ENCODE measurements at regions not wholly inside any gene's neighbourhood (a gene's known extent, or its start where the extent isn't known, plus 50 kb on each side); places are given as distances from the start of the nearest gene placed in this dataset.

DNA sequence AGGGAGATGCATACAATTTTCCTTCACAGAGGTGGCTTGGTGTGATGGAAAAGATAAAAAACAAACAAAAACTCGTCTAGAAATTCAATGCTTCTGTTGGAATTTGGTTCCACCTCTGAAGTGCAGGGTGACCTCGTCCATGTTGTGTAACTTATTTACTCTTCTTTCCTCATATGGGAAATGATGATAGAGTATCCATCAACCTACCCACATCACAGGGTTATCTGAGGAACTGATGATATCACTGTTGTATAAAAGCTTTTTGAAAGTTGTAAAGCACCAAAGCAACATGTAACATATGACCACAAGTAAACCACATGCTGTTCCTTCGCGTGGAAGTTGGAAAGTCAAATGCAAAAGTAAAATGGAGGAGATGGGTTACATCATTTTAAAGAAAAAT is 212.0 kb upstream of the SGK1 start:
- peaks cover 0 to 32% (median 7%) of the 10 kb centered on the region in 4 donors for H3K4me1 ChIP-seq
- WGBS (ENCODE audit: insufficient coverage, low coverage, low lambda C conversion rate, missing lambda C conversion rate), result 8% methylated on average over 4 of the region's 4 CpGs
- DNase-seq (no peak), ATAC-seq (peak; percentile 75 to 96 (median 81))
- H3K9me3 ChIP-seq, result no peaks in the 10 kb centered on the region
- H3K36me3 ChIP-seq, result no peaks in the 10 kb centered on the region
- H3K27me3 ChIP-seq, result no peaks in the 10 kb centered on the region
- no peak overlapping the region for H3K4me3 ChIP-seq
- peak overlapping the region; percentile 80 to 86 (median 81) for H3K27ac ChIP-seq
- TF ChIP-seq, protein P1, sequence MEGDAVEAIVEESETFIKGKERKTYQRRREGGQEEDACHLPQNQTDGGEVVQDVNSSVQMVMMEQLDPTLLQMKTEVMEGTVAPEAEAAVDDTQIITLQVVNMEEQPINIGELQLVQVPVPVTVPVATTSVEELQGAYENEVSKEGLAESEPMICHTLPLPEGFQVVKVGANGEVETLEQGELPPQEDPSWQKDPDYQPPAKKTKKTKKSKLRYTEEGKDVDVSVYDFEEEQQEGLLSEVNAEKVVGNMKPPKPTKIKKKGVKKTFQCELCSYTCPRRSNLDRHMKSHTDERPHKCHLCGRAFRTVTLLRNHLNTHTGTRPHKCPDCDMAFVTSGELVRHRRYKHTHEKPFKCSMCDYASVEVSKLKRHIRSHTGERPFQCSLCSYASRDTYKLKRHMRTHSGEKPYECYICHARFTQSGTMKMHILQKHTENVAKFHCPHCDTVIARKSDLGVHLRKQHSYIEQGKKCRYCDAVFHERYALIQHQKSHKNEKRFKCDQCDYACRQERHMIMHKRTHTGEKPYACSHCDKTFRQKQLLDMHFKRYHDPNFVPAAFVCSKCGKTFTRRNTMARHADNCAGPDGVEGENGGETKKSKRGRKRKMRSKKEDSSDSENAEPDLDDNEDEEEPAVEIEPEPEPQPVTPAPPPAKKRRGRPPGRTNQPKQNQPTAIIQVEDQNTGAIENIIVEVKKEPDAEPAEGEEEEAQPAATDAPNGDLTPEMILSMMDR (IDR thresholded peaks at IDR 0.05), result no peak
- no peak for TF ChIP-seq POLR2A (IDR thresholded peaks at IDR 0.05)
- intact Hi-C loops (cut with DNase I), result no loop called here

DNA sequence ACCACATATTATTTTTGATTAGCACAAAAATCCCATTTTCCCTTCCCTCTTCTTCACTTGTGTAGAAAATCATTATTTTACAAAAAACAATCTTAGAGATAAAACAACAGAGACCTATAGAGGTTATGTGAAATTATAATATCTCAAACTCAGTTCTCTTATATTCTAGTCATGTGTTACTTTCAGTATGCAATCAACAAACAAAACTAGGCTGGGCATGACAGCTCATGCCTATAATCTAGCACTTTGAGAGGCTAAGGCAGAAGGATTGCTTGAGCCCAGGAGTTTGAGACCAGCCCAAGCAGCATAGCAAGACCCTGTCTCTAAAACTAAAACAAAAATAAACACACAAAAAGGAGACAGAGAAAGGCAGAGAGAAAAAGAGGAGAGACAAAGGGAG is 211.4 kb upstream of the SGK1 start:
- no peaks in the 10 kb centered on the region for H3K9me3 ChIP-seq
- no peaks in the 10 kb centered on the region for H3K36me3 ChIP-seq
- TF ChIP-seq POLR2A (IDR thresholded peaks at IDR 0.05), result no peak
- TF ChIP-seq, protein P1 (IDR thresholded peaks at IDR 0.05), result no peak
- ATAC-seq (no peak), DNase-seq (no peak)
- no peaks in the 10 kb centered on the region for H3K27me3 ChIP-seq
- H3K4me3 ChIP-seq, result no peak overlapping the region
- intact Hi-C loops (cut with DNase I), result no loop called here
- H3K27ac ChIP-seq, result peak overlapping the region; percentile 80 to 86 (median 81)
- peaks cover 0 to 38% (median 9%) of the 10 kb centered on the region in 4 donors for H3K4me1 ChIP-seq

DNA sequence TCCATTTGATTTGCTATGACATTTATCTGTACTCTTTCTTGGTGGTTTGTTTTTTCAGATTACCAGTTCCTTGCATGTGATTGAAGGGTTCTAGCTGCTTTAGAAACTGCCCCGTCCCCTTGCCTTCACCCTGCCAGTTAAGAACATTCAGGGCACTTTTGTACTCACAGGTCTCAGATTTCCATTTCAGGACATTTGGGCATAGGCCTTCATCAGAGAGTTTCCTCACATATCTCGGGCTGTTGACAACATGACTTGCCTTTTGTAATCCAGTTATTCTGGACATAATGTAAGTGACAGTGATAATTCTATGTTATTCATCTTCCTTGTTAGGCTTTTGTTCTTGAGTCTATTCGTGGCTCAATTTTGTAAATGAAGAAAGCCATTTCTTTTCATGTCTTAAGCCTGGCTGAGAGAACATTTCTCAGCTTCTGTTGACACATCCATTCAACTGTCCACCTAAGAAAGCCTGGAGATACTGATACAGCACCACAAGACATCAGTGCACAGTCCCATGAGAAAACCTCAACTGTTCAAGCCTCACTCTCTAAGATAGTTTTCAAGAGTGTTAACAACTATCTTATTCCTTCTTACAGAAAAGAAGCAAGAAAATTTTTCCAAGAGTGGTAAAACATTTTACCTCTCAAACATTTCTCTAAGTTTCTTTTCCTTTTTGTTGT is 209.3 kb upstream of the SGK1 start:
- peak overlapping the region in 1 of 3 donors; percentile 2 for H3K27ac ChIP-seq
- TF ChIP-seq POLR2A (IDR thresholded peaks at IDR 0.05), result no peak
- TF ChIP-seq, protein P1 (IDR thresholded peaks at IDR 0.05), result no peak
- intact Hi-C loops (cut with DNase I), result no loop called here

DNA sequence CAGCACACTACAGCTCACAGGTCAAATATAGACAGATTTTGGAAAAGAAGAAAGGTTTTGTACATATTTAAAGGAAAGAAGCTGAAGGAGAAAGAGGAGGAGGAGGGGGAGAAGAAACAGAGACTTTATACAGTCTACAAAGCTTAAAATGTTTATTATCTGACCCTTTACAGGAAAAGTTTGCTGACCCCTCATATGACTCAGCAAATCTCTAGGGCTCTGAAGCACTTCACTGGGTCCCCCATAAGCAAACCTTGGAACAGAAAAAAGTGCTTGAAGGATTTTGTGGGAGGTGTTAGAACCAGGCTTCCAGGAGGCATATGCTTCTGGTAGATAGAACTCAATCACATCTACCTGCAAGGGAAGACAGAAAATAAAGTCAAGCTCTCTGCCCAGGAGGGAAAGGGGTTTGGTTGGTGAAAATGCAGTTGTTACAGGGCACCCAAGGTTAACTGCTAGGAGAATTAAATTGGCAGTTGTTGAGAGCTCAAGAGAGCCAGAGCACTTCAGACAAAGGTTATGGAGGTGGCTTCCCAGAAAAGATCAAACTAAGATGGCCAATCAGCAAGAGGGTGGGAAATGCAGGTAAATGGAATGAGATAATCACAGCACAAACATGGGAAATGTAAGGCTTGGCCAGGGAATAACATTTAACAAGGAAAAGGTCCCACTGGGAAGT is 207.4 kb upstream of the SGK1 start:
- Histone ChIP-seq H3K4me1 (peaks cover 0 to 69% (median 25%) of the 10 kb centered on the region in 4 donors), H3K27me3 (no peaks in the 10 kb centered on the region), H3K27ac (peak overlapping the region; percentile 13 to 87 (median 37)), H3K4me3 (no peak overlapping the region), H3K36me3 (no peaks in the 10 kb centered on the region), H3K9me3 (no peaks in the 10 kb centered on the region)
- intact Hi-C loops (cut with DNase I), result no loop called here
- no peak for DNase-seq
- TF ChIP-seq, protein P1 (IDR thresholded peaks at IDR 0.05), result no peak
- TF ChIP-seq POLR2A (IDR thresholded peaks at IDR 0.05), result no peak
- ATAC-seq, result peak in 1 of 4 donors; percentile 18

More for the DNA sequence above, 209.3 kb upstream of the SGK1 start:
- 73% methylated on average over 3 of the region's 3 CpGs for WGBS (ENCODE audit: insufficient coverage, low coverage, low lambda C conversion rate, missing lambda C conversion rate)
- DNase-seq, result no peak
- peaks cover 0 to 57% (median 18%) of the 10 kb centered on the region in 4 donors for H3K4me1 ChIP-seq
- peak in 1 of 4 donors; percentile 6 for ATAC-seq
- no peaks in the 10 kb centered on the region for H3K27me3 ChIP-seq
- H3K9me3 ChIP-seq, result no peaks in the 10 kb centered on the region
- no peaks in the 10 kb centered on the region for H3K36me3 ChIP-seq
- H3K4me3 ChIP-seq, result no peak overlapping the region

All from right lobe of liver (tissue), 6 donors.